ENCODE measurements at regions not wholly inside any gene's neighbourhood (a gene's known extent, or its start where the extent isn't known, plus 50 kb on each side); places are given as distances from the start of the nearest gene placed in this dataset.
"Not testable (repeated sequence)": the region's sequence is repeated elsewhere in the genome, so short reads cannot be mapped to it uniquely, and the experiment has no call there.

- not testable (repeated sequence) for TF ChIP-seq CTCF, POLR2A (IDR thresholded peaks at IDR 0.05)
Observed at GRCh38 chr1:67554204-67554603, 124.0 kb upstream of the SERBP1 start.
